ENCODE measurements at regions not wholly inside any gene's neighbourhood (a gene's known extent, or its start where the extent isn't known, plus 50 kb on each side); places are given as distances from the start of the nearest gene placed in this dataset.
"Not testable (repeated sequence)": the region's sequence is repeated elsewhere in the genome, so short reads cannot be mapped to it uniquely, and the experiment has no call there.

DNA sequence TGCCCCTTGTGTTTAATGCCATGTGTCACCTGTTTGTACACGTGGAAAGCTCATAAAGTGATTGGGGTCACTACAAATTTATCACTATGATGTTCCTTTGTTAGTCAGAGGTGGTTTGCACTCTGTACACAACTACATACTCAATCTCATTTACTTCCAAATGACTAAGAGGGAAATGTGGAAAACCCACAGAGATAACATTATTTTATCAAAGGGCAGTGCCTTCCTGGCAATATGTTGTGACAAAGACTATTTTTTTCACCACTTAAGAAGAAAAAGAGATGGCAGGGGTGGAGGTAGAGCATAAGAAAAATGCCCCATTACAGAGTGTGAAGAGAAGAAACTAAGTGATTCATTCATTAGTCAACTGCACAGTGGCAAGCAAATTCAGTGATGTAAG lies 1064.1 kb upstream of the FLRT2 start:
- WGBS, 2 donors, result 59% methylated on average over 1 of the region's 1 CpG
- Histone ChIP-seq H3K36me3 (ENCODE audit: control insufficient read depth in 1 of 2, insufficient read depth in 2 of 2, low read length in 1 of 2) (no peaks in the 10 kb centered on the region), H3K27ac (ENCODE audit: low read depth in 1 of 2, low read length in 2 of 2) (no peak overlapping the region), H3K4me1 (ENCODE audit: control insufficient read depth in 1 of 2, insufficient read depth in 2 of 2, low read length in 2 of 2) (no peaks in the 10 kb centered on the region), H3K27me3 (ENCODE audit: control insufficient read depth in 1 of 2, insufficient read depth in 2 of 2, low read length in 1 of 2) (no peaks in the 10 kb centered on the region), H3K9me3 (ENCODE audit: control insufficient read depth, low read length) (no peaks in the 10 kb centered on the region), H3K4me3 (ENCODE audit: low read length in 2 of 2) (no peak overlapping the region)
- DNase-seq (no peak), ATAC-seq (ENCODE audit: low FRiP score) (no peak)
- intact Hi-C loops (cut with DNase I), result no loop called here

- intact Hi-C loops (cut with DNase I), result no loop called here
- no peaks in the 10 kb centered on the region for H3K36me3 ChIP-seq (ENCODE audit: control insufficient read depth in 1 of 2, insufficient read depth in 2 of 2, low read length in 1 of 2)
Observed at GRCh38 chr14:84468153-84468552, 1061.8 kb upstream of the FLRT2 start.

DNA sequence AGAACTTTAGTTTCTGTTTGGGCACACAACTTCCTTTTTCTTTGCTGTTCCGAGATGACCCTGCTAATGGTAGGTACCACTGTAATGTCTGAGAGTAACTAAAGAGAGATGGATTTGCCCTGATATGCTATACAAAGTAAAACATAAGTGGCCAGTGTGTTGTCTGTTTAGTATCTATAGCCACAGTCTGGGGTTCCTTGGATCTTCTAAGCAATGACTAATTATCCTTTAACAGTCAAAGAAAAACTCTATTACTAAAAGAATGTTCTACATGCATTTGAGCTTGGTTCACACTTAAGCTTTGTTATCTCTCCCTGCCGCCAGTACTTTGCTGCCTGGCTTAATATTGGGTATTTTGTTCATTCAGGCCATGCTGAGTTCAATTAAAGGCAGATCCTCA lies 1051.9 kb upstream of the FLRT2 start:
- no peaks in the 10 kb centered on the region for H3K36me3 ChIP-seq (ENCODE audit: control insufficient read depth in 1 of 2, insufficient read depth in 2 of 2, low read length in 1 of 2)
- WGBS, 2 donors, result 86 to 91% methylated on average over 2 of the region's 2 CpGs
- DNase-seq (no peak), ATAC-seq (ENCODE audit: low FRiP score) (no peak)
- no peak overlapping the region for H3K27ac ChIP-seq (ENCODE audit: low read depth in 1 of 2, low read length in 2 of 2)
- no peak overlapping the region for H3K4me3 ChIP-seq (ENCODE audit: low read length in 2 of 2)
- no peaks in the 10 kb centered on the region for H3K4me1 ChIP-seq (ENCODE audit: control insufficient read depth in 1 of 2, insufficient read depth in 2 of 2, low read length in 2 of 2)
- intact Hi-C loops (cut with DNase I), result no loop called here
- no peaks in the 10 kb centered on the region for H3K27me3 ChIP-seq (ENCODE audit: control insufficient read depth in 1 of 2, insufficient read depth in 2 of 2, low read length in 1 of 2)
- H3K9me3 ChIP-seq (ENCODE audit: control insufficient read depth, low read length), result no peaks in the 10 kb centered on the region

More at GRCh38 chr14:84468153-84468552, 1061.8 kb upstream of the FLRT2 start:
- ATAC-seq (ENCODE audit: low FRiP score), result no peak
- H3K4me1 ChIP-seq (ENCODE audit: control insufficient read depth in 1 of 2, insufficient read depth in 2 of 2, low read length in 2 of 2), result no peaks in the 10 kb centered on the region
- DNase-seq, result no peak
- H3K27me3 ChIP-seq (ENCODE audit: control insufficient read depth in 1 of 2, insufficient read depth in 2 of 2, low read length in 1 of 2), result no peaks in the 10 kb centered on the region
- WGBS, 2 donors, result 69 to 72% methylated on average over 5 of the region's 5 CpGs
- H3K9me3 ChIP-seq (ENCODE audit: control insufficient read depth, low read length), result no peaks in the 10 kb centered on the region
- no peak overlapping the region for H3K27ac ChIP-seq (ENCODE audit: low read depth in 1 of 2, low read length in 2 of 2)
- H3K4me3 ChIP-seq (ENCODE audit: low read length in 2 of 2), result no peak overlapping the region

DNA sequence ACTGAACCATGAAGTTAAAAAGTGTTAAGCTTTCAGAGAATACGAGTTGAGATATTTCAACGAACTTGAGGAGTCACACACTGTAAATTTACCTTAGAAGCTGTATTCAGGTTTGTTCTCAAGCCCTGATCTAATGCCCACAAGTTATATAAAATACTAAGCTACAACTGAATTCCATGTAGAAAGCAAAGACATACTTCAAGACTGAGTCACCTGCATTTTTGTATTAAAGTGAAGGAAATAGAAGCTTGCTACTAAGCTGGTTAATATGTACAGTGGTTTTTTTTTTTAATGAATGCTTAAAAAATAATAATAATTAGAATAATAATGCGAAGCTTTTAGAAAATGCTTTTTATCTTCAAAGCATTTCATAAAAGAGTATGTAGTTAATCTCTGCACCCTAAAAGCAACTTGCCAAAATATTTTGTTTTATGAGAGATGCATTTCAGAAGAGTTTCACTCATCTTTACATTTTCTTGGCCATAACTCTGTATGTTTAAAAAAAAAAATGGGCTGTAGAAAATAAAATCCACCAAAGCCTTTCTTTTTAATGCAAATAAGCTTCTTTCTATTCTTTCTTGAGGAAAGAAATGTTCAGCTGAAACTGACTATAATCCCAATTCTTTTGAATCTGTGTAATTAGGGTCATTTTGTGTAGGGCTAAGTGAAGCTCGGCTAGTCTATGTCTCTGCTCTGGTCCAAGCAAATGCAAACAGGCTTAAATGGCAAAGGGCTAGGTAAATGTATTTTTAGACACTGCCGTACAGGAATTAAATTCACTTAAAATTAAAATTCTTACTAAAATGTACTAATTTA lies 1047.5 kb upstream of the FLRT2 start:
- DNase-seq, result no peak
- ATAC-seq (ENCODE audit: low FRiP score), result no peak
- no peaks in the 10 kb centered on the region for H3K27me3 ChIP-seq (ENCODE audit: control insufficient read depth in 1 of 2, insufficient read depth in 2 of 2, low read length in 1 of 2)
- no peak overlapping the region for H3K27ac ChIP-seq (ENCODE audit: low read depth in 1 of 2, low read length in 2 of 2)
- 85 to 89% methylated on average over 5 of the region's 5 CpGs for WGBS, 2 donors
- H3K4me3 ChIP-seq (ENCODE audit: low read length in 2 of 2), result no peak overlapping the region
- H3K4me1 ChIP-seq (ENCODE audit: control insufficient read depth in 1 of 2, insufficient read depth in 2 of 2, low read length in 2 of 2), result no peaks in the 10 kb centered on the region
- no peaks in the 10 kb centered on the region for H3K36me3 ChIP-seq (ENCODE audit: control insufficient read depth in 1 of 2, insufficient read depth in 2 of 2, low read length in 1 of 2)
- intact Hi-C loops (cut with DNase I), result no loop called here
- no peaks in the 10 kb centered on the region for H3K9me3 ChIP-seq (ENCODE audit: control insufficient read depth, low read length)

DNA sequence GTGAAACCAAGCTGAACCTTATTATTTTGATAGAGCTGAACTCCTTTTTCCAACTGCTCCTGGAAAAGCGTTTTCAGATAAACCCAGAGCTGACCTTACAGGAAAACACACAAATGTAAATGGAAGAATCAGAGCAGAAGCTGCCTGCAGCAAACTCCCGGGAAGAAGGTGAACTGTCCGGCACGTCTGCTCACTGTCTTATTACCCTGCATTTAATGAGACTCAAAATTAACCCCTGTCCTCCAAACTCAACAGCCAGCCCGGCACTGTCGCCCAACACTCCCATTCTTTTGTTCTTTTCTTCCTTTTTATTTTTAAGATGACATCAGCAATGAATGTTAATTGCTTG lies 1046.9 kb upstream of the FLRT2 start:
- no peaks in the 10 kb centered on the region for H3K36me3 ChIP-seq (ENCODE audit: control insufficient read depth in 1 of 2, insufficient read depth in 2 of 2, low read length in 1 of 2)
- no peaks in the 10 kb centered on the region for H3K4me1 ChIP-seq (ENCODE audit: control insufficient read depth in 1 of 2, insufficient read depth in 2 of 2, low read length in 2 of 2)
- no peak for ATAC-seq (ENCODE audit: low FRiP score)
- H3K9me3 ChIP-seq (ENCODE audit: control insufficient read depth, low read length), result no peaks in the 10 kb centered on the region
- DNase-seq, result no peak
- intact Hi-C loops (cut with DNase I), result no loop called here
- no peak overlapping the region for H3K4me3 ChIP-seq (ENCODE audit: low read length in 2 of 2)
- no peak overlapping the region for H3K27ac ChIP-seq (ENCODE audit: low read depth in 1 of 2, low read length in 2 of 2)
- H3K27me3 ChIP-seq (ENCODE audit: control insufficient read depth in 1 of 2, insufficient read depth in 2 of 2, low read length in 1 of 2), result no peaks in the 10 kb centered on the region
- WGBS, 2 donors, result 67 to 69% methylated on average over 6 of the region's 6 CpGs

DNA sequence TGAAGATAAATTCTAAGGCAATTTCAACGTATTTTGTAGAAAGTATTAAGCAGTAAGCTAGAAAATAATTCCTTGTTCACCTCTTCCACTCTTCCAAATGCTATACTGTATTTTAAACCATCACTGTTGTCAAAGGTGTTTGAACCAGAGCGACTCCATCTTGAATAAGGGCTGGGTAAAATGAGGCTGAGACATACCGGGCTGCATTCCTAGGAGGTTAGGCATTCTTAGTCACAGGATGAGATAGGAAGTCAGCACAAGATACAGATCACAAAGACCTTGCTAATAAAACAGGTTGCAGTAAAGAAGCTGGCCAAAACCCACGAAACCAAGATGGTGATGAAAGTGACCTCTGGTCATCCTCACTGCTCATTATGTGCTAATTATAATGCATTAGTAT lies 1045.7 kb upstream of the FLRT2 start:
- 93 to 95% methylated on average over 4 of the region's 4 CpGs for WGBS, 2 donors

DNA sequence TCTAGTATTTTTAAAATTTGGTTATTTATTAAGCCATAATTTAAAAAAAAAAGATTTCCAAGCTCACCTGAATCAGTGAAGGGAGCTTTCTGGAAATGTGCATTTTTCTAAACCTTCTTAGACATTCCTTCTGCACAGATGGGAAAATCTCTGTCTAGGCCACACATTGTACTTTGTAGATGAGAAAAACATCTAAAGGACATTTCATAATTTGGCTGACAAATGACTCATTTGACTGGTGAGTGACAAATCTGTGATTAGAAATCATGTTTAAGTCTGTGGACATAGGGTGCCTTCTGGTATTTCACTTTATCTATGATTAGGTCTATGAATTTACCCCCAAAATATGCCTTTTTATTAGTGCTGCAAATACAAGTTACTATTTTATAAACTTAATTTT lies 1044.9 kb upstream of the FLRT2 start:
- Histone ChIP-seq H3K4me3 (ENCODE audit: low read length in 2 of 2) (no peak overlapping the region), H3K4me1 (ENCODE audit: control insufficient read depth in 1 of 2, insufficient read depth in 2 of 2, low read length in 2 of 2) (no peaks in the 10 kb centered on the region), H3K9me3 (ENCODE audit: control insufficient read depth, low read length) (no peaks in the 10 kb centered on the region), H3K27ac (ENCODE audit: low read depth in 1 of 2, low read length in 2 of 2) (no peak overlapping the region), H3K36me3 (ENCODE audit: control insufficient read depth in 1 of 2, insufficient read depth in 2 of 2, low read length in 1 of 2) (no peaks in the 10 kb centered on the region), H3K27me3 (ENCODE audit: control insufficient read depth in 1 of 2, insufficient read depth in 2 of 2, low read length in 1 of 2) (no peaks in the 10 kb centered on the region)
- intact Hi-C loops (cut with DNase I), result no loop called here
- ATAC-seq (ENCODE audit: low FRiP score) (no peak), DNase-seq (no peak)

More for the DNA sequence above, 1045.7 kb upstream of the FLRT2 start:
- H3K9me3 ChIP-seq (ENCODE audit: control insufficient read depth, low read length); ATAC-seq (ENCODE audit: low FRiP score); H3K27me3 ChIP-seq (ENCODE audit: control insufficient read depth in 1 of 2, insufficient read depth in 2 of 2, low read length in 1 of 2); H3K4me1 ChIP-seq (ENCODE audit: control insufficient read depth in 1 of 2, insufficient read depth in 2 of 2, low read length in 2 of 2); DNase-seq; H3K4me3 ChIP-seq (ENCODE audit: low read length in 2 of 2); intact Hi-C loops (cut with DNase I); H3K36me3 ChIP-seq (ENCODE audit: control insufficient read depth in 1 of 2, insufficient read depth in 2 of 2, low read length in 1 of 2); H3K27ac ChIP-seq (ENCODE audit: low read depth in 1 of 2, low read length in 2 of 2): not testable (repeated sequence)

DNA sequence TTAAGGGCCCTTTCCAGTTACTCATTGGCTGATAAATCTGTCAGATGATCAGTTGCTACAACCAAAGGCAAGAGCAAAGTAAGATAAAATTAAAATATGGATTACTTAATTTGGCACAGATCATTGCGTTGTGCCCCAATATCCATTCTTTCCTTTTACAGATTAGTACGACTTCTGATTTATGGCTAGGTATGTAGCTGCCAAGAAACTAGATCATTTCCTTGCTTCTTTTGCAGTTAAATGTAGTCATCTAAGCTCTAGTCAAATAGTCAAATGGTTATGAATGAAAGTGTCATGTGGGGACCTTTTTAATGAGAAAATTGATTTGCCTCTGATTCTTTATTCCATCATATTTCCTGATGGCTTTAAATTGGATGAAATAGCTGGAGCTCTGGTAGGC lies 1039.9 kb upstream of the FLRT2 start:
- no peaks in the 10 kb centered on the region for H3K36me3 ChIP-seq (ENCODE audit: control insufficient read depth in 1 of 2, insufficient read depth in 2 of 2, low read length in 1 of 2)
- DNase-seq (no peak), ATAC-seq (ENCODE audit: low FRiP score) (no peak)
- no peak overlapping the region for H3K4me3 ChIP-seq (ENCODE audit: low read length in 2 of 2)
- no peak overlapping the region for H3K27ac ChIP-seq (ENCODE audit: low read depth in 1 of 2, low read length in 2 of 2)
- no peaks in the 10 kb centered on the region for H3K27me3 ChIP-seq (ENCODE audit: control insufficient read depth in 1 of 2, insufficient read depth in 2 of 2, low read length in 1 of 2)
- intact Hi-C loops (cut with DNase I), result no loop called here
- WGBS, 2 donors, result 77 to 79% methylated on average over 2 of the region's 2 CpGs
- H3K9me3 ChIP-seq (ENCODE audit: control insufficient read depth, low read length), result no peaks in the 10 kb centered on the region
- H3K4me1 ChIP-seq (ENCODE audit: control insufficient read depth in 1 of 2, insufficient read depth in 2 of 2, low read length in 2 of 2), result no peaks in the 10 kb centered on the region

GRCh38 chr14:84492685-84493084 lies 1037.3 kb upstream of the FLRT2 start:
- no peak for DNase-seq
- no peak overlapping the region for H3K27ac ChIP-seq (ENCODE audit: low read depth in 1 of 2, low read length in 2 of 2)
- H3K9me3 ChIP-seq (ENCODE audit: control insufficient read depth, low read length), result no peaks in the 10 kb centered on the region
- H3K36me3 ChIP-seq (ENCODE audit: control insufficient read depth in 1 of 2, insufficient read depth in 2 of 2, low read length in 1 of 2), result no peaks in the 10 kb centered on the region
- H3K4me1 ChIP-seq (ENCODE audit: control insufficient read depth in 1 of 2, insufficient read depth in 2 of 2, low read length in 2 of 2), result no peaks in the 10 kb centered on the region
- no peak for ATAC-seq (ENCODE audit: low FRiP score)
- intact Hi-C loops (cut with DNase I), result no loop called here
- no peak overlapping the region for H3K4me3 ChIP-seq (ENCODE audit: low read length in 2 of 2)
- H3K27me3 ChIP-seq (ENCODE audit: control insufficient read depth in 1 of 2, insufficient read depth in 2 of 2, low read length in 1 of 2), result no peaks in the 10 kb centered on the region

All from aorta (tissue), 5 donors.